Activated CD4-positive, alpha-beta T cell treated with anti-CD3 and anti-CD28 coated beads for 4 hours (primary cell): ENCODE measurements at regions not wholly inside any gene's neighbourhood (a gene's known extent, or its start where the extent isn't known, plus 50 kb on each side); places are given as distances from the start of the nearest gene placed in this dataset.

Experiments used
- DNase-seq, 2 donors: peaks; one replicate each; pipeline ENCODE4 v3.0.0-alpha.2; 2020

DNA sequence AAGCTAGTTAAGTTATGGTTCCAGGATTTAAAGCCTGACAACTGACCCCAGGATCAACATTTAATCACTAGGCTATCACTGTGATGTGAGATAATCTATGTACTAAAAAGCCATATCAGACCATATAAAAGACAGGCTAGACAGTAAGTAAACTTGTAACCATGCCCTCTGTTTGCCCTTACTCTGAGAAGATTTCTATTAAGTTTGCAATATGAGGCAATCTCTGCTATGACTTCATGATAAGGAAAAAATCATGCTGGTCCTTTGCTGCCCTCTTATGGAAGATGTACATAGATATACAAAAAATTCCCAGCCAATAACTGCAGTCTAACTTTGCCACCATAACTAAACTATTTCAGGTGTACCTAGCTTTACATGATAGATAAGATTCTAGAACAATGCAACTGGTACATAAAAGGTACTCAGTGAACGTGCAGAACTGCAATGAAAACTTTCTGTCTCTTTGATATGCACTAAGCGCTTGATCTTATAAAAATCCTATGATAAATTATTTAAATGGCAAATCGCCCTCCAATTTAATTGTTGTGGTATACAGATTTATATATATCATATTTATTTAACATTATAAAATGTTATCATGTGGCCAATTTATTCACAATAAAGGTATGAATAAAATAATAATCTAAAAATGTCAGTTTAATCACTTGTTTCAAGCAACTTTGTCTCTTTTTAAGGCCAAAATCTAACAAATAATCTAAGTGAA, 70.5 kb downstream of the FAM217A start:
- DNase-seq = peak in 1 of 2 donors; percentile 19

DNA sequence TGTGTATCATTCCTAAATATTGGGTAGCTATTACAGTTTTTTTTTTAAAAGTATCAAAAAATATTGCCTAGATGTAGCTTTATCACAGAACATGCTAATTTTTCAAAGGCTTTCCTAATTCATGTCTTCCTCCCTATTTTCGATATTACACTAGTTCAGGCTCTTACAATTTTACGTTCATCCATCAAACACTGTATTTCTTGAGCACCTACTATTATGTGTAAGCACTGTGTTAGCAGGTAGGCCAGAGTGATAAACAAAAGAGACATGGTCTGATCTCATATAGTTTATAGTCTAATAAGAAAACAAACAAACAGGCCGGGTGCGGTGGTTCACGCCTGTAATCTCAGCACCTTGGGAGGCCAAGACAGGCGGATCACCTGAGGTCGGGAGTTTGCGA, 69.5 kb downstream of the FAM217A start:
- no peak for DNase-seq

DNA sequence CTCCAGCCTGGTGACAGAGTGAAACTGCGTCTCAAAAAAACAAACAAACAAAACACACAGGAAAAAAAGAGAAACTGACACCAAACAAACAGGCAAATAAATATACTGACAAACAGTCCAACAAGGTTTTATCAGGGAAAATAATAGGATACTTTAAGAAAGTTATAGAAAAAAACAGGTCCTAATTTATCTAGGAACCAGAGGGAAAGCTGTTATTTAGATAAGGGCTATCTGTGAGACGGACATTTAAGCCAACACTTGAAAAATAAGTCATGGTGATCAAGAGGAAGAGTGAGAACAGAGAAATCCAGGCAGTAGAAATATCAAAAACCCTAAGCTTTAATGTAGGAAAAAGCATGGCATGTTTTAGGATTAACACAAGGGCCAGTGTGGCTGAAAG, 68.9 kb downstream of the FAM217A start:
- no peak for DNase-seq

DNA sequence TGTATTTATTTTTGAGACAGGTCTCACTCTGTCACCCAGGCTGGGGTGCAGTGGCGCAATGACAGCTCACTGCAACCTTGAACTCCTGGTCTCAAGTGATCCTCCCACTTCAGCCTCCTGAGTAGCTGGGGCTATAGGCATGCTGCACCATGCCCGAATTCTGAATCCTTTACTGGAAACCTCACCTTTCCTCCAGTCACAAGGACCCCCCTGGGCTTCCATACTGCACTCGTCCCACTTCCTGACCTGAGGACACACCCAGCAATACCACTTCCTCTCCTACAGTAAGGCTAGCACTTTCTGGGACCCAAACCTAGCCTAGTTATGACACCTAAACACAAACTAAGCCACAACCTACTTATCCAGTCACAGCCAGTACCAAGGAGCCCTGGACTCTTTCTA, 68.2 kb downstream of the FAM217A start:
- no peak for DNase-seq

DNA sequence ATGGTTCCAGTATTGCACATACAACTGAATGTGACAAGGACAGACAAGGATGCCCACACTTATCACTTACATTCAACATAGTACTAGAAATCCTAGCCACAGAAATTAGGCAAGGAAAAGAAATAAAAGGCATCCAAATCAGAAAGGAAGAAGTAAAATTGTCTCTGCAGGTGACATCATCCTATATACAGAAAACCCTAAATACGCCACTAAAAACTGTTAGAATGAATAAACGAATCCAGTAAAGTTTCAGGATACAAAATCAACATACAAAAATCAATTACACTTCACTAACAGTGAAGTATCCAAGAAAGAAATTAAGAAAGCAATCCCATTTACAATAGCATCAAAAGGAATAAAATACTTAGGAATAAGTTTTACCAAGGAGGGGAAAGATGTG, 66.1 kb downstream of the FAM217A start:
- no peak for DNase-seq

DNA sequence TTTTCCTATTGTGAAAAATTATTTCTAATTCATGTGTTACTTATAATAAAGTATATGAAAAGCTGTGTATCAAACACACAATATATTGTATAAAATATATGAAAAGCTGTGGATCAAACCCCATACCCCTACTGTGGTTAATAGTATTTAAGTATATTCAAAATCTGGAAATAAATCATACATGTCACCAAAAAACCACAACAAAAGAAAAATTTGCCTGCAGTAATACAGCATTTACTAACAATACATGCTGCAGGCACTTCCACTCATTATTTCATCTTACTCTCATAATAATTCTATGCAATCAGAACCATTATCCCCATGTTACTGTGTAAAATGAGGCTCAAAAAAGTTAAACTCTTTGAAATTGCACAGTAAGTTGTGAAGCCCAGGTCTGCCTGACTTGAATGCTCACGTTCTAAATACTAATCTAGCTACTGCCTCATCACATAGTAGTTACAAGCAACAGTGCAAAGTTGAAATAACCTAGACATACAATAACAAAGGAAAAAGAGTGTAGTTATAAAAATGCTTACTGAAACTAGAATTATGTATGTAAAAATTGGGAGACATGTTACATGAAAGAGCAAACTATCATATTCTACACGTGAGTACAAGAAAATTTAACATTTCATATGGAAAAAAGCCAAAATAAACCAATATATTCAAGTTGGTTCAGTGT, 61.7 kb downstream of the FAM217A start:
- DNase-seq = no peak

DNA sequence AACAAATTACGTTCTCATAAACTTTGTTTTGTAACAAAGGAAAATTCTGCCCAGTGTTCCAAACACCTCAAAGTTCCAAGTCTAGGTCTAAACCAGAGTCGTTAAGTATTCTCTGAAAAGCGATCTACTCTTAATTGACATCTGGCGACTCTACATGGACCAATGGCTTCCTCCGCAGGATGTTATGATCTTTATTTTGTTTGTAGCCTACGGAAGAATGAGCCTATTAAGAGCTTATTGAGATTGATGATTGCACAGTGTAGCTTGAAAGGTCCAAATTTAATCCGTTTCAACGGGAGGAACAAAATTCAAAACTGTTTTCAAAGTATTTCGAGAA, 61.1 kb downstream of the FAM217A start:
- no peak for DNase-seq

DNA sequence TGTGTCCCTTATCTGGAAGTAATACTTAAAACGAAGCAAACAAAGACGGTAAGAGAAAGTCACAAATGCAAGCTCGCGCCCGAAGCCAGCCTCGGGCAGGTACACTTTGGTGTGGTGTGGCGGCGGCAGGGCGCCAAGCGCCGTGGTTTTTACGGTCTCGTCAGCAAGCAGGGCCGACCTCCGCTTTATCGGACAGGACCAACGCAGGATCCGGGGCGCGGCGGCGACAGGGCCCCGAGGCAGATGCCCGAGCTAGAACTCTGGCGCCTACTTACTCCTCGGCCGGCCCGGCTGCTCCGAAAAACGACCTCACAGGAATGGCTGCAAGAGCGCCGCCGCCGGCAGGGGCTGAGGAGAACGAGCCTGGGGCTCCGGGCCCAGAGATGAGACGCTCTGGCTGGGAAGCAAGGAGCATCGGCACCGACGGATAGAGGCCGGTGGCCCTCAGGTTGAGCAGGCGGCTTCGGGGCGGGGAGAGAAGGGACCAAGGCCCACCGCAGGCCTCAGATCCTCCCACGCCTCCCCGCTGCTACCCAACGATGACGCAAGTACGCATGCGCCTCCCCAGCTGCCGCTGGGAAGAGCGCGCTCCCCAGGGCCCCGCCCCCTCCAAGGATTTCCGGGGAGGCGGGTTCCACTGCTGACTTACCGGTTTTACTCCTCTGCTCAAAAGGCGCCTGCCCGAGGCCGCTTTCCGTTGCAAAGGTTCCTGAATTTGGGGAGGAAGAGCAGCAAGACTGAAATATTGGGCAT, 60.6 kb downstream of the FAM217A start:
- peak; percentile 96 to 98 for DNase-seq
